Large intestine (tissue), 3 donors: ENCODE measurements at regions not wholly inside any gene's neighbourhood (a gene's known extent, or its start where the extent isn't known, plus 50 kb on each side); places are given as distances from the start of the nearest gene placed in this dataset.
"Not testable (repeated sequence)": the region's sequence is repeated elsewhere in the genome, so short reads cannot be mapped to it uniquely, and the experiment has no call there.

Experiments
- DNase-seq, 2 donors: peaks; one replicate each; pipeline versions ENCODE4 v3.0.0 to v3.0.0-alpha.2; 2013
- H3K27ac ChIP-seq: one replicate; pipeline ENCODE4 v1.5.1; 2013; ENCODE audit warnings: low read length
- H3K27me3 ChIP-seq: 2 replicates; pipeline ENCODE4 v1.6.1; 2013; ENCODE audit warnings: low read length; ENCODE audit not compliant: control insufficient read depth, insufficient read depth
- H3K36me3 ChIP-seq: 2 replicates; pipeline ENCODE4 v1.6.1; 2013; ENCODE audit warnings: low read length; ENCODE audit not compliant: control insufficient read depth, insufficient read depth
- H3K4me1 ChIP-seq: one replicate; pipeline ENCODE4 v1.6.1; 2013; ENCODE audit warnings: low read length; ENCODE audit not compliant: control insufficient read depth, insufficient read depth
- H3K4me3 ChIP-seq: one replicate; pipeline ENCODE4 v1.5.1; 2013; ENCODE audit warnings: low read length
- H3K9me3 ChIP-seq: one replicate; pipeline ENCODE4 v1.6.1; 2013; ENCODE audit warnings: mild to moderate bottlenecking, low read depth, low read length, moderate library complexity; ENCODE audit not compliant: control insufficient read depth
- WGBS: methylation state at CpG from one replicate; pipeline ENCODE4 v1.1.5; 2013; ENCODE audit warnings: low lambda C conversion rate; ENCODE audit not compliant: insufficient coverage; 5-methylcytosine and 5-hydroxymethylcytosine counted together

GRCh38 chr6:153984811-153985210 is 54.2 kb upstream of the OPRM1 start:
- H3K27me3 ChIP-seq: no peaks in the 10 kb centered on the region

GRCh38 chr6:153980171-153980570 is 58.9 kb upstream of the OPRM1 start:
- Histone ChIP-seq H3K36me3 (no peaks in the 10 kb centered on the region), H3K9me3 (no peaks in the 10 kb centered on the region), H3K4me1 (no peaks in the 10 kb centered on the region), H3K27me3 (no peaks in the 10 kb centered on the region), H3K4me3 (no peak overlapping the region), H3K27ac (no peak overlapping the region)
- 100% methylated on average over 1 of the region's 2 CpGs for WGBS
- no peak for DNase-seq

More at GRCh38 chr6:153984811-153985210, 54.2 kb upstream of the OPRM1 start:
- no peak for DNase-seq
- Histone ChIP-seq H3K4me1 (no peaks in the 10 kb centered on the region), H3K27ac (no peak overlapping the region), H3K36me3 (no peaks in the 10 kb centered on the region), H3K4me3 (no peak overlapping the region), H3K9me3 (no peaks in the 10 kb centered on the region)
- 80% methylated on average over 1 of the region's 1 CpG for WGBS

- WGBS: no CpG with 5 or more reads among the region's 26 CpGs
- not testable (repeated sequence) for DNase-seq, H3K9me3 ChIP-seq, H3K4me1 ChIP-seq, H3K27ac ChIP-seq, H3K36me3 ChIP-seq, H3K4me3 ChIP-seq, H3K27me3 ChIP-seq
Measured at GRCh38 chr6:153978911-153979548, 60.0 kb upstream of the OPRM1 start.

DNA sequence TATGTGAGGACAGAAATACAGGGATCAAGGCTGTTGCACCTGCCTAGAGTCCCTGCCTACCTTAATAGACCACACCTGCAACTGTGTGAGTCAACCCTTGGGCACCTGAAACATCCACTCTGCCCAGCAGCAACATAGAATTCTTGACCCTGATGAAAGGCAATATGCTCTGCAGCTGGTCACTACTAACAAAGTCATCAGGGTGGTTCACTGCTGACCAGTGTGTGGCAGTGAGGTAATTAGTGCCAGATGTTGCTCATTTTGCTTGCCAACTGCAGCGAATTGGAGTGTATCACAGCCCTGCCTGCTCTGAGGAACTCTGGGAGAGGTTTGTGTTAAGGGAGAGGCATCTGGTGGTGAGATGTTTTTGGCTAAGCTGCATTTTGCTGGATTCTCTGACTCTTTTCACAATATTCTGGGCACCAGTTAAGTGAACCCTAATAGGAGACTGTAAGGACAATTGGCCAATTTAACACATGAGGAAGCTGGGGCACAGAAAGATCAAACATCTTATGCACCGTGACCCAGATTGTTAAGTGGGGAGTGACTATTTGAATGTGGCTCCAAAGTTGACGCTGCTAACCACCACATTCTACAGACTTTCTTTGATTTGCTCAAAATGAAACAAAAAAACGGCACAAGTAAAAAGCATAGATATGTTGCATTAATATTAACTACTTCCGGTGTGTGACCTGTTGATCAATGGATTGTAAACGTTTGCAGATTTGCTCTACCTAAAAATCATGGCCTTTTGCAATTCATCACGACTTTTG is 61.9 kb upstream of the OPRM1 start:
- Histone ChIP-seq H3K4me3 (no peak overlapping the region), H3K27me3 (no peaks in the 10 kb centered on the region), H3K36me3 (no peaks in the 10 kb centered on the region), H3K27ac (no peak overlapping the region), H3K4me1 (no peaks in the 10 kb centered on the region), H3K9me3 (no peaks in the 10 kb centered on the region)
- 65% methylated on average over 4 of the region's 7 CpGs for WGBS
- DNase-seq: no peak

DNA sequence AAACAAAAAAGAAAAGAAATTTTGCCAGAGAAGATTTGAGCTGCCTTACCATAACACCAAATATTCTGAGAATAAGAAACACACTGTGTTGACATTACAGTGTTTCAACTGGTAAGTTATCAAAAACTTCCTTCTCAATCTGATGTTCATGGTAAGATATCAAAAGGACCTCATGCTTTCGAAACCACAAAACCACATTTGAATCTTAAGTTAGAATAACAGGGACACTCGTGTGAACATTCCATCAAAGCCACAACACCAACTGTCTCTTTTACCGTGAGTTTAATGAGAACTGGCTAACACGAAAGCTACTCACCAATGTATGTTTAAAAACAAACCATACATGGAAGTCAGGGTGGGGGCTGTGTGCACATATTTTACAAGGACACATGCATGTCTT is 73.0 kb upstream of the OPRM1 start:
- H3K4me1 ChIP-seq: no peaks in the 10 kb centered on the region
- H3K4me3 ChIP-seq: no peak overlapping the region
- H3K9me3 ChIP-seq: no peaks in the 10 kb centered on the region
- no peaks in the 10 kb centered on the region for H3K36me3 ChIP-seq
- no peak for DNase-seq
- no CpG with 5 or more reads among the region's 4 CpGs for WGBS
- no peak overlapping the region for H3K27ac ChIP-seq
- no peaks in the 10 kb centered on the region for H3K27me3 ChIP-seq

DNA sequence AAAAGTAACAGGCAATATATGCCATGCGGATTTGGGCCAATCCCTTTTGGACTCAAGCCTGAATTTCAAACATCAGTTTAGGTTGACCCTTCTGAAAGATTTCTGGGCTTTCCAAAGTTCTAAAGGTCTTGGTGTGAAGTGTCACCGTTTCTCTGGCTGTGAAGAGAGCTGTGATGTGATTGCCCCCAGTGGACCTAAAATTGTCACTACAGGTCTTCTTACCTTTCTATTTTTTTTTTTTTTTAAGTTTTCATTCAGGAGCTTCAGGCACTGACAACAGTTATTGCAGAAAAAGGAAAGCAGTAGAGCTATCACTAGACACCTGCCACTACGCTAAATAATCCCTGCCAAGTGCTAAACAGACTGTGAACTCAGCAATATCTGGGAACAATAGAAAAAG is 75.7 kb upstream of the OPRM1 start:
- no peak for DNase-seq
- Histone ChIP-seq H3K4me1 (no peaks in the 10 kb centered on the region), H3K27me3 (no peaks in the 10 kb centered on the region), H3K36me3 (no peaks in the 10 kb centered on the region), H3K9me3 (no peaks in the 10 kb centered on the region), H3K27ac (no peak overlapping the region), H3K4me3 (no peak overlapping the region)
- WGBS: 71% methylated on average over 1 of the region's 3 CpGs

DNA sequence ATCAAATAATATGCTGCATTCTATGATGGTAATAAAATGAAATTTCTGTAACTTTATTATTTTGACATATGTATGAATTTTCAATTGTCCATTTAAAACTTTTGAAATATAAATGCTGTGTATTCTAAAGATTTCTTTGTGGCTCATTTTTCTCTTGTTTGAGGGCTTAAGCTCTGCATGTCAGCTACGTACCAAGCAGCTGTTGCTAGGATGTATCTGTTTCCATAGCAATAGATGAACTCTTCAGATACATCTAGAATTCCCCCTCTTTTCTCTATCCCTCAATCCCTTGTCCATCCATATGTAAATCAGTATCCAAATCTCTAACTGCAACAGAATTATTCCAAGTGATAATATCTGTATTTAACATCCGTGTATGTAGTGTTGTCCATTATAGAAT is 76.5 kb upstream of the OPRM1 start:
- DNase-seq: no peak

DNA sequence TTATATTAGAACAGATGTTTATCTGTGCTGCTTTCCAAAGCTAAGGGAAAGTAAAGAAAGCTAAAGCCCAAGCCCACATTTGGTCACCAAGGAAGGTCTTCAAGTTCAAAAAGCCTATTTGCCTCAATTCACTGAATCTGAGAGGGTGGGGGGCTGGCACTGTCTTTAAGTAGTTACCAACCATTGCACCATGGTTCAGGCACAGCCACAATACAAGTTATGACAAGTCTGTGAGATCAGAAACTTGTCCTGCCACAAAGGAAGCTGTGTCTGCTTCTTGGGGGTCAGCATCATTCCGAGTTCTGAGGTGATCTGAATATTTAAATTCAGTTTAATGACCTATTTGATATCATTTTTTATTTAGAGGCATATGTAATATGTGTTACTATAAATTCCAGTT is 78.3 kb upstream of the OPRM1 start:
- no peak for DNase-seq
- Histone ChIP-seq H3K4me1 (no peaks in the 10 kb centered on the region), H3K36me3 (no peaks in the 10 kb centered on the region), H3K27ac (no peak overlapping the region), H3K27me3 (no peaks in the 10 kb centered on the region), H3K9me3 (no peaks in the 10 kb centered on the region), H3K4me3 (no peak overlapping the region)
- WGBS: no CpG with 5 or more reads among the region's 1 CpG

More for the DNA sequence above, 76.5 kb upstream of the OPRM1 start:
- H3K9me3 ChIP-seq: no peaks in the 10 kb centered on the region
- H3K4me1 ChIP-seq: no peaks in the 10 kb centered on the region
- H3K4me3 ChIP-seq: no peak overlapping the region
- H3K27me3 ChIP-seq: no peaks in the 10 kb centered on the region
- 80% methylated on average over 1 of the region's 2 CpGs for WGBS
- no peaks in the 10 kb centered on the region for H3K36me3 ChIP-seq
- no peak overlapping the region for H3K27ac ChIP-seq

DNA sequence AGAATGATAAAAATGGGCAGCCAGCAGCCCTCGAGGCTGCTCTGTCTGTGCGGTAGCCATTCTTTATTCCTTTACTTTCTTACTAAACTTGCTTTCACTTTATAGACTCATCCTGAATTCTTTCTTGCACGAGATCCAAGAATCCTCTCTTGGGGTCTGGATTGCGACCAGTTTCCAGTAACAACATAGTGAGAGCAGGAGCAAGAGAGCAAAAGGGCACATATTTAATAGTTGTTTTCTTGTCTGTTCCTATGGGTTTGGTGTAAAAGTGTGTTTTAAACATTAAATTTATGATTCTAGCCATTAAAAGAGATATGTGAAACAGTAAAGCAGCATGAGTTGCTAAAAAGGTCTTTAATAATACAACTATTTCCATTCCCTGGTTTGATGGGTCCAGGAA is 78.8 kb upstream of the OPRM1 start:
- Histone ChIP-seq H3K27ac (no peak overlapping the region), H3K36me3 (no peaks in the 10 kb centered on the region), H3K27me3 (no peaks in the 10 kb centered on the region), H3K9me3 (no peaks in the 10 kb centered on the region), H3K4me3 (no peak overlapping the region), H3K4me1 (no peaks in the 10 kb centered on the region)
- WGBS: 80% methylated on average over 1 of the region's 4 CpGs
- DNase-seq: no peak

DNA sequence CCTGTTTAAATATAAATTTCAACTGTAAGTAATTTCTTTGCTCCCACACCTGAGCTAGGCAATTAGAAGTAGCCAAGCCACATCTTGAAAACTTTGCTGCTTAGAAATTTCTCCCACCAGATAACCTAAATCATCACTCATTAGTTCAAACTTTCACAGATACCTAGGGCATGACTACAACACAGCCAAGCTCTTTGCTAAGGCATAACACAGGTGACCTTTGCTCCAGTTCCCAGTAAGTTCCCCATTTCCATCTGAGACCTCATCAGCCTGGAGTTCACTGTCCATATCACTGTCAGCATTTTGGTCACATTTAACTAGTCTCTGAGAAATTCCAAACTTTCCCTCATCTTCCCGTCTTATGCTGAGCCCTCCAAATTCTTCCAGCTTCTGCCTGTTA is 79.8 kb upstream of the OPRM1 start:
- Histone ChIP-seq H3K4me1 (no peaks in the 10 kb centered on the region), H3K36me3 (no peaks in the 10 kb centered on the region), H3K27ac (no peak overlapping the region), H3K9me3 (no peaks in the 10 kb centered on the region), H3K4me3 (no peak overlapping the region), H3K27me3 (no peaks in the 10 kb centered on the region)
- WGBS: no CpG with 5 or more reads among the region's 1 CpG
- no peak for DNase-seq

GRCh38 chr6:153958860-153959259 is 80.2 kb upstream of the OPRM1 start:
- H3K4me1 ChIP-seq: no peaks in the 10 kb centered on the region
- H3K9me3 ChIP-seq: no peaks in the 10 kb centered on the region
- no CpG with 5 or more reads among the region's 1 CpG for WGBS
- no peak for DNase-seq
- H3K4me3 ChIP-seq: no peak overlapping the region
- no peaks in the 10 kb centered on the region for H3K36me3 ChIP-seq
- no peaks in the 10 kb centered on the region for H3K27me3 ChIP-seq
- no peak overlapping the region for H3K27ac ChIP-seq
